ENCODE measurements at regions not wholly inside any gene's neighbourhood (a gene's known extent, or its start where the extent isn't known, plus 50 kb on each side); places are given as distances from the start of the nearest gene placed in this dataset.

DNA sequence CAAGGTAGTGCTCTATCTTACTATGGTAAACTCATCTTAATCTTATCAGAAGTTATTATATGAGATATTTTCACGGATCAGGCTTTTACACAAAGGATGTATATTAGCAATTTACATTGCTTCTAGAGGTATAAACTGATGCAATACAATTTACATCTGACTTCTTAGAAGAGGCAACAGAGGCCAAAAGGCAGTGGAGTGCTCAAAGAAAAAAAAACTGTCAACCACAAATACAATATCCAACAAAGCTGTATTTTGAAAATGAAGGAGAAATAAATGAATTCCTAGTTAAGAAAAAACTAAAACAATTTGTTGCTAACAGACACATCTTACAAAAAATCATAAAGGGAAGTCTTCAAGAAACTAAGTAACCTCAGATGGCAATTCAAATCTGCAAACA lies 1031.5 kb upstream of the CNTNAP5 start:
- ChIA-PET POLR2A (no interaction called here), CTCF (no interaction called here)
- no peaks in the 10 kb centered on the region for H3K4me1 Mint-ChIP-seq
- DNase-seq (no peak), ATAC-seq (ENCODE audit: low read depth) (no peak)
- intact Hi-C loops (cut with micrococcal nuclease) = no loop called here
- Histone ChIP-seq H2AFZ (ENCODE audit: insufficient read depth, low read depth, low read length, poor library complexity, severe bottlenecking) (no peak overlapping the region), H3K4me1 (ENCODE audit: control insufficient read depth in 2 of 2, insufficient read depth in 2 of 2, low read length in 2 of 2) (no peaks in the 10 kb centered on the region), H3K27me3 (replicated peaks in 1 of 4; ENCODE audit: control extremely low read depth in 1 of 4, control insufficient read depth in 3 of 4, insufficient read depth in 4 of 4, low read length in 3 of 4) (no peaks in the 10 kb centered on the region), H3K4me3 (ENCODE audit: control extremely low read depth in 1 of 5, extremely low read depth in 1 of 5, insufficient read depth in 1 of 5, low read depth in 2 of 5, low read length in 4 of 5) (no peak overlapping the region), H3K79me2 (ENCODE audit: control insufficient read depth, insufficient read depth, low read length) (no peaks in the 10 kb centered on the region), H3K9ac (ENCODE audit: low read length) (no peak overlapping the region), H3K36me3 (replicated peaks in 1 of 2; ENCODE audit: control extremely low read depth in 1 of 2, control insufficient read depth in 1 of 2, extremely low read depth in 1 of 2, insufficient read depth in 2 of 2, low read length in 1 of 2) (no peaks in the 10 kb centered on the region), H3K9me3 (ENCODE audit: control extremely low read depth in 1 of 3, control insufficient read depth in 2 of 3, insufficient read depth in 1 of 3, low read length in 2 of 3) (peaks cover 0 to 17% (median 3%) of the 10 kb centered on the region in 3 donors), H4K20me1 (ENCODE audit: control insufficient read depth, insufficient read depth, low read length, poor library complexity, severe bottlenecking) (no peaks in the 10 kb centered on the region), H3K4me2 (replicated peaks; ENCODE audit: low read depth, low read length, poor library complexity, severe bottlenecking) (no peak overlapping the region), H3K27ac (ENCODE audit: low read length in 2 of 2) (no peak overlapping the region)
- WGBS (ENCODE audit: insufficient coverage) = no CpG with 5 or more reads among the region's 1 CpG
- no peaks in the 10 kb centered on the region for H3K27me3 Mint-ChIP-seq
- TF ChIP-seq EZH2 (IDR thresholded peaks at IDR 0.05; ENCODE audit: borderline replicate concordance, insufficient read depth, low read depth, low read length, poor library complexity, severe bottlenecking) = no peak
- TF ChIP-seq, protein P1, sequence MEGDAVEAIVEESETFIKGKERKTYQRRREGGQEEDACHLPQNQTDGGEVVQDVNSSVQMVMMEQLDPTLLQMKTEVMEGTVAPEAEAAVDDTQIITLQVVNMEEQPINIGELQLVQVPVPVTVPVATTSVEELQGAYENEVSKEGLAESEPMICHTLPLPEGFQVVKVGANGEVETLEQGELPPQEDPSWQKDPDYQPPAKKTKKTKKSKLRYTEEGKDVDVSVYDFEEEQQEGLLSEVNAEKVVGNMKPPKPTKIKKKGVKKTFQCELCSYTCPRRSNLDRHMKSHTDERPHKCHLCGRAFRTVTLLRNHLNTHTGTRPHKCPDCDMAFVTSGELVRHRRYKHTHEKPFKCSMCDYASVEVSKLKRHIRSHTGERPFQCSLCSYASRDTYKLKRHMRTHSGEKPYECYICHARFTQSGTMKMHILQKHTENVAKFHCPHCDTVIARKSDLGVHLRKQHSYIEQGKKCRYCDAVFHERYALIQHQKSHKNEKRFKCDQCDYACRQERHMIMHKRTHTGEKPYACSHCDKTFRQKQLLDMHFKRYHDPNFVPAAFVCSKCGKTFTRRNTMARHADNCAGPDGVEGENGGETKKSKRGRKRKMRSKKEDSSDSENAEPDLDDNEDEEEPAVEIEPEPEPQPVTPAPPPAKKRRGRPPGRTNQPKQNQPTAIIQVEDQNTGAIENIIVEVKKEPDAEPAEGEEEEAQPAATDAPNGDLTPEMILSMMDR (IDR thresholded peaks at IDR 0.05) = no peak
- H3K27ac Mint-ChIP-seq = no peak overlapping the region
- H3K9me3 Mint-ChIP-seq (ENCODE audit: insufficient read depth) = peaks cover 7% of the 10 kb centered on the region
- H3K4me3 Mint-ChIP-seq = no peak overlapping the region

DNA sequence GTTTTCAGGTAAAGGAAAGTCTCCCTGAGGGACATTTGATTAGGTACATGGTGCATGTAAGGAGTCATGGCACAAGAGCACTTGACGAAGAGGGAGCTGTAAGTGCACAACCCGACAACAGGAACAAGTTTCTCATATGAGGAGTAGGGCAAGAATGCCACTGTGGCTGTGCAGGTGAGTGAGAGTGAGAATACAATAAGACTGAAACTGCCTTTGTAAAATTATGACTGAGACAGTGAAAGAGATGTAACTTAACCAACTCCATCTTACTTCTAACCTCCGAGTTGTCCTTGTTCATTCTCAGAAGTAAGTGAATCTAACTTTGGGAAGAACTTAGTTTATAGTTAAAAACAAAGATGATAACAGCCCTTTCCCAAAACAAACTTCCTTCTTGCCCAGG lies 1025.8 kb upstream of the CNTNAP5 start:
- Histone ChIP-seq H2AFZ (ENCODE audit: insufficient read depth, low read depth, low read length, poor library complexity, severe bottlenecking) (no peak overlapping the region), H3K27me3 (replicated peaks in 1 of 4; ENCODE audit: control extremely low read depth in 1 of 4, control insufficient read depth in 3 of 4, insufficient read depth in 4 of 4, low read length in 3 of 4) (no peaks in the 10 kb centered on the region), H3K4me1 (ENCODE audit: control insufficient read depth in 2 of 2, insufficient read depth in 2 of 2, low read length in 2 of 2) (no peaks in the 10 kb centered on the region), H3K4me2 (replicated peaks; ENCODE audit: low read depth, low read length, poor library complexity, severe bottlenecking) (no peak overlapping the region), H3K9ac (ENCODE audit: low read length) (no peak overlapping the region), H4K20me1 (ENCODE audit: control insufficient read depth, insufficient read depth, low read length, poor library complexity, severe bottlenecking) (no peaks in the 10 kb centered on the region), H3K79me2 (ENCODE audit: control insufficient read depth, insufficient read depth, low read length) (no peaks in the 10 kb centered on the region), H3K27ac (ENCODE audit: low read length in 2 of 2) (no peak overlapping the region), H3K4me3 (ENCODE audit: control extremely low read depth in 1 of 5, extremely low read depth in 1 of 5, insufficient read depth in 1 of 5, low read depth in 2 of 5, low read length in 4 of 5) (no peak overlapping the region), H3K9me3 (ENCODE audit: control extremely low read depth in 1 of 3, control insufficient read depth in 2 of 3, insufficient read depth in 1 of 3, low read length in 2 of 3) (no peaks in the 10 kb centered on the region), H3K36me3 (replicated peaks in 1 of 2; ENCODE audit: control extremely low read depth in 1 of 2, control insufficient read depth in 1 of 2, extremely low read depth in 1 of 2, insufficient read depth in 2 of 2, low read length in 1 of 2) (no peaks in the 10 kb centered on the region)
- TF ChIP-seq, protein P1 (IDR thresholded peaks at IDR 0.05) = no peak
- TF ChIP-seq EZH2 (IDR thresholded peaks at IDR 0.05; ENCODE audit: borderline replicate concordance, insufficient read depth, low read depth, low read length, poor library complexity, severe bottlenecking) = no peak
- WGBS (ENCODE audit: insufficient coverage) = 74% methylated on average over 2 of the region's 3 CpGs
- intact Hi-C loops (cut with micrococcal nuclease) = no loop called here
- ChIA-PET POLR2A (no interaction called here), CTCF (no interaction called here)
- no peak for ATAC-seq (ENCODE audit: low read depth)
- Mint-ChIP-seq H3K4me3 (no peak overlapping the region), H3K4me1 (no peaks in the 10 kb centered on the region), H3K27me3 (no peaks in the 10 kb centered on the region), H3K9me3 (ENCODE audit: insufficient read depth) (peaks cover 6% of the 10 kb centered on the region), H3K27ac (no peak overlapping the region)
- DNase-seq = no peak
